ENCODE measurements at regions not wholly inside any gene's neighbourhood (a gene's known extent, or its start where the extent isn't known, plus 50 kb on each side); places are given as distances from the start of the nearest gene placed in this dataset.

DNA sequence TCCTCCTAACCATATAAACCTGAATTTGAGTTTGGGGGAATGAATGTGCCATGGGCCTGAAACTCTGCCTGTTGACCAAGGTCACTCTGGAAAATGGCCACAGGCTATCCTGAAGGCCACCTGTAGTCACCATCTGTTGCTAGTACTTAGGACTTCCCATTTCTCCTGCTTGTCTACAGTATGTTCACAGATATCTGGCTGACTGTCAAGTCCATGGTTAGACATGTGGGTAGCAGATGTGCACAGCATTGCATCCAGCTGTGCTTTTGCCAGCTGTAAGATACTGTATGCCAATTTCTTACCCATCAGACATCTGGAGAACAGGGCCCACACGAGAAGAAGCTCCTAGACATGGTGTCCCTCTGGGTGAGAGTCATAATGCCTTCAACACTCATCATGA, 475.4 kb downstream of the INSC start (continued):
- TF ChIP-seq, protein P1, sequence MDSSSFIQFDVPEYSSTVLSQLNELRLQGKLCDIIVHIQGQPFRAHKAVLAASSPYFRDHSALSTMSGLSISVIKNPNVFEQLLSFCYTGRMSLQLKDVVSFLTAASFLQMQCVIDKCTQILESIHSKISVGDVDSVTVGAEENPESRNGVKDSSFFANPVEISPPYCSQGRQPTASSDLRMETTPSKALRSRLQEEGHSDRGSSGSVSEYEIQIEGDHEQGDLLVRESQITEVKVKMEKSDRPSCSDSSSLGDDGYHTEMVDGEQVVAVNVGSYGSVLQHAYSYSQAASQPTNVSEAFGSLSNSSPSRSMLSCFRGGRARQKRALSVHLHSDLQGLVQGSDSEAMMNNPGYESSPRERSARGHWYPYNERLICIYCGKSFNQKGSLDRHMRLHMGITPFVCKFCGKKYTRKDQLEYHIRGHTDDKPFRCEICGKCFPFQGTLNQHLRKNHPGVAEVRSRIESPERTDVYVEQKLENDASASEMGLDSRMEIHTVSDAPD (CRISPR knock-in tag; IDR thresholded peaks at IDR 0.05), result no peak
- no peak for TF ChIP-seq ZNF883 (CRISPR knock-in tag; IDR thresholded peaks at IDR 0.05; ENCODE audit: not compliant biosample characterization)

DNA sequence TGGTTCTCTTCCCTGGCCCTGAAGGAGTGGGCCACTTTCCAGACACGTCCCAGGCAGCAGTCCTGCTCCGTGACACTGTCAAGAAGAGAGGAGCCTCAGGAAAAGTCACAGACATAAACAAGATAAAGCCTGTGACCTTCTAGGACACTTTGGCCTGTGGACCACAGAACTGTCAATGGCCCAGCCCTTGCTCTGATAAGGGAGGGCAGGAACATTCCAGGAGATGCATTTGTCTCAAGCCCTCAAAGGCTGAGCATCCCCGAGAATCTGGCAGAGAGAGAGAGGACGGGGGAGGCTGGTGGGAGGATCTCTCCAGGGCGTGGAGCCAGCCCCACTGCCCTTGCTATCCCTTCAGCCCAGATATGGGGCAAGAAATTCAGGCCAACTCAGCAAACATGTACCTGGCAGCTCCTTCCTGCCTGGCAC, 476.4 kb downstream of the INSC start:
- Histone ChIP-seq H3K27me3 (ENCODE audit: control insufficient read depth in 1 of 2, insufficient read depth in 2 of 2, low read length in 2 of 2) (no peaks in the 10 kb centered on the region), H3K4me2 (ENCODE audit: low read depth, low read length) (no peak overlapping the region), H3K4me1 (ENCODE audit: insufficient read depth, low read length) (no peaks in the 10 kb centered on the region), H3K4me3 (replicated peaks in 1 of 3; ENCODE audit: insufficient read depth in 1 of 3, low read depth in 2 of 3, low read length in 3 of 3) (no peak overlapping the region), H2AFZ (ENCODE audit: low read length) (no peak overlapping the region), H3K9me3 (ENCODE audit: low read length) (no peaks in the 10 kb centered on the region), H4K20me1 (ENCODE audit: insufficient read depth, low read length) (no peaks in the 10 kb centered on the region), H3K27ac (ENCODE audit: extremely low read length, insufficient read depth, low read length) (no peak overlapping the region), H3K79me2 (ENCODE audit: insufficient read depth, low read length) (no peaks in the 10 kb centered on the region), H3K9ac (ENCODE audit: insufficient read depth, low read depth, low read length) (no peak overlapping the region), H3K36me3 (replicated peaks in 1 of 2; ENCODE audit: control insufficient read depth in 1 of 2, insufficient read depth in 2 of 2, low read length in 2 of 2) (no peaks in the 10 kb centered on the region)
- ChIA-PET CTCF (ENCODE audit: low intra/inter-chr PET ratio, low total read pairs) (no interaction called here), POLR2A (no interaction called here)
- TF ChIP-seq KDM2A (CRISPR knock-in tag; IDR thresholded peaks at IDR 0.05; ENCODE audit: borderline replicate concordance, low read depth), result no peak
- no peak for TF ChIP-seq LCORL (IDR thresholded peaks at IDR 0.05)
- TF ChIP-seq LCORL (CRISPR knock-in tag; IDR thresholded peaks at IDR 0.05), result no peak
- no peak for TF ChIP-seq RAD21 (CRISPR knock-in tag; IDR thresholded peaks at IDR 0.05)
- no peak for TF ChIP-seq GATAD2A (CRISPR knock-in tag; IDR thresholded peaks at IDR 0.05)
- no peak for TF ChIP-seq ZNF263 (CRISPR knock-in tag; IDR thresholded peaks at IDR 0.05)
- TF ChIP-seq ARNT (IDR thresholded peaks at IDR 0.05), result no peak
- TF ChIP-seq, protein P2, sequence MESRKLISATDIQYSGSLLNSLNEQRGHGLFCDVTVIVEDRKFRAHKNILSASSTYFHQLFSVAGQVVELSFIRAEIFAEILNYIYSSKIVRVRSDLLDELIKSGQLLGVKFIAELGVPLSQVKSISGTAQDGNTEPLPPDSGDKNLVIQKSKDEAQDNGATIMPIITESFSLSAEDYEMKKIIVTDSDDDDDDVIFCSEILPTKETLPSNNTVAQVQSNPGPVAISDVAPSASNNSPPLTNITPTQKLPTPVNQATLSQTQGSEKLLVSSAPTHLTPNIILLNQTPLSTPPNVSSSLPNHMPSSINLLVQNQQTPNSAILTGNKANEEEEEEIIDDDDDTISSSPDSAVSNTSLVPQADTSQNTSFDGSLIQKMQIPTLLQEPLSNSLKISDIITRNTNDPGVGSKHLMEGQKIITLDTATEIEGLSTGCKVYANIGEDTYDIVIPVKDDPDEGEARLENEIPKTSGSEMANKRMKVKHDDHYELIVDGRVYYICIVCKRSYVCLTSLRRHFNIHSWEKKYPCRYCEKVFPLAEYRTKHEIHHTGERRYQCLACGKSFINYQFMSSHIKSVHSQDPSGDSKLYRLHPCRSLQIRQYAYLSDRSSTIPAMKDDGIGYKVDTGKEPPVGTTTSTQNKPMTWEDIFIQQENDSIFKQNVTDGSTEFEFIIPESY (CRISPR knock-in tag; IDR thresholded peaks at IDR 0.05), result no peak
- TF ChIP-seq, protein P3, sequence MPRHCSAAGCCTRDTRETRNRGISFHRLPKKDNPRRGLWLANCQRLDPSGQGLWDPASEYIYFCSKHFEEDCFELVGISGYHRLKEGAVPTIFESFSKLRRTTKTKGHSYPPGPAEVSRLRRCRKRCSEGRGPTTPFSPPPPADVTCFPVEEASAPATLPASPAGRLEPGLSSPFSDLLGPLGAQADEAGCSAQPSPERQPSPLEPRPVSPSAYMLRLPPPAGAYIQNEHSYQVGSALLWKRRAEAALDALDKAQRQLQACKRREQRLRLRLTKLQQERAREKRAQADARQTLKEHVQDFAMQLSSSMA (CRISPR knock-in tag; IDR thresholded peaks at IDR 0.05), result no peak
- no peak for TF ChIP-seq ZFYVE20 (CRISPR knock-in tag; IDR thresholded peaks at IDR 0.05; ENCODE audit: borderline replicate concordance, low read depth)
- FAIRE-seq, result no peak
- 6% methylated on average over 3 of the region's 5 CpGs for WGBS (ENCODE audit: low lambda C conversion rate)
- intact Hi-C loops (cut with micrococcal nuclease; ENCODE audit: unreplicated experiment), result no loop called here
- DNase-seq (ENCODE audit: low spot score), result no peak
- BruUV-seq (replicated peaks), result no TSS peak
- no peak for ATAC-seq
- in situ Hi-C loops (cut with HindIII; ENCODE audit: extremely low pct_ligation_motif_present, low pct_unique_long_range_greater_than_20kb), result no loop called here
